ENCODE measurements at regions not wholly inside any gene's neighbourhood (a gene's known extent, or its start where the extent isn't known, plus 50 kb on each side); places are given as distances from the start of the nearest gene placed in this dataset.

DNA sequence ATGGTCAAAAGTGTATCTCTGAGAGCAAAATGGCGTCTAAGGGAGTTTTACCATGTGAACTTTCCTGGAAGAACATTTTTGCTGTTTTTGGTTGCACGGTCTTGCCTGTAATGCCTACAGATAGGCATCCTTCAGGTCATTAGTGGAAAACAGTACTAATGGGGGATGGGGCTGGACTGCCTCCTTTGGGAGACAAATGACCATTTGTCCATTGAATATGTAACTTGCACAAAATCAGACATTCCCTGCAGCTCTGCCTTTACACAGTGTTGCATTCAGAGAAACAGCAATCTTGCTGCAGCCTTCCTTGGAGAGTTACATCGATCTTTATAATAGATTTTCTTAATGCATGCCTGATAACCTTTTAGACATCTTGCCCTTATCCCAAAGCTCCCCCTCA, 138.5 kb upstream of the EGFLAM start:
- Histone ChIP-seq H3K4me1 (ENCODE audit: control insufficient read depth, insufficient read depth, low read length) (peaks cover 7% of the 10 kb centered on the region; the same call in 1 of the 2 replicates), H3K36me3 (ENCODE audit: control insufficient read depth, insufficient read depth, low read length) (no peaks in the 10 kb centered on the region), H3K27ac (ENCODE audit: low read depth, low read length) (no peak overlapping the region), H3K27me3 (ENCODE audit: control insufficient read depth, insufficient read depth, low read length) (no peaks in the 10 kb centered on the region), H3K9me3 (ENCODE audit: control insufficient read depth, insufficient read depth, low read length) (peaks cover 3% of the 10 kb centered on the region; the same call in 1 of the 2 replicates), H3K9ac (ENCODE audit: low read depth, low read length) (no peak overlapping the region), H3K4me3 (ENCODE audit: low read depth, low read length) (no peak overlapping the region)

- H3K9me3 ChIP-seq (ENCODE audit: control insufficient read depth, insufficient read depth, low read length) = no peaks in the 10 kb centered on the region
- no peaks in the 10 kb centered on the region for H3K36me3 ChIP-seq (ENCODE audit: control insufficient read depth, insufficient read depth, low read length)
- peaks cover 8% of the 10 kb centered on the region; the same call in 1 of the 2 replicates for H3K4me1 ChIP-seq (ENCODE audit: control insufficient read depth, insufficient read depth, low read length)
- H3K27ac ChIP-seq (ENCODE audit: low read depth, low read length) = no peak overlapping the region
- H3K27me3 ChIP-seq (ENCODE audit: control insufficient read depth, insufficient read depth, low read length) = no peaks in the 10 kb centered on the region
- no peak overlapping the region for H3K9ac ChIP-seq (ENCODE audit: low read depth, low read length)
- no peak overlapping the region for H3K4me3 ChIP-seq (ENCODE audit: low read depth, low read length)
Measured at GRCh38 chr5:38117784-38118479, 140.4 kb upstream of the EGFLAM start.

DNA sequence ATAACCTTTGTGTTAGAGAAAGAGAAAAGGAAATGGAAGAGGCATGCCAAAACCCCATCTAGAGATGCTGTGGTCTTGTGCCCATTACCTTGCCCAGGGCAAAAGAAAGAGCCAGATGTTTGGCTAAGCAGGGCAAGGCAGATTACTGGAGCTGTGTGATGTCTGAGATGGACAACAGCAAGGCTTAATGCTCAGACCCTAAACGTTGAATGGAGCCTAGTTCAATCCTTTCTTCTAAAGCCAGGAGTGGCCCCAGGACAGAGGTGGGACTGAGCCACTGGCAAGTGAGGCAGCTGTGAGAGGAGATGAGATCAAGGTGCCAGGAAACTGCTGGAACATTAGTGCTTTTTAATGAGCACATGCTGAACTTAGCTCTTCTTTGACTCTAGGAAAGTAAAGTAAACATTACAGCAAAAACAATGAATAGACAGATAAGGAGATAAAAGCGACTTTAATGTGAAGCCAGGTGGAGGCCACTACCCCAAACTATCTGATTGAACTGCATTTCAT, 143.0 kb upstream of the EGFLAM start:
- H3K36me3 ChIP-seq (ENCODE audit: control insufficient read depth, insufficient read depth, low read length) = no peaks in the 10 kb centered on the region
- H3K4me1 ChIP-seq (ENCODE audit: control insufficient read depth, insufficient read depth, low read length) = peaks cover 8% of the 10 kb centered on the region; the same call in 1 of the 2 replicates
- no peaks in the 10 kb centered on the region for H3K27me3 ChIP-seq (ENCODE audit: control insufficient read depth, insufficient read depth, low read length)
- no peak overlapping the region for H3K4me3 ChIP-seq (ENCODE audit: low read depth, low read length)
- no peaks in the 10 kb centered on the region for H3K9me3 ChIP-seq (ENCODE audit: control insufficient read depth, insufficient read depth, low read length)
- no peak overlapping the region for H3K9ac ChIP-seq (ENCODE audit: low read depth, low read length)
- H3K27ac ChIP-seq (ENCODE audit: low read depth, low read length) = no peak overlapping the region

DNA sequence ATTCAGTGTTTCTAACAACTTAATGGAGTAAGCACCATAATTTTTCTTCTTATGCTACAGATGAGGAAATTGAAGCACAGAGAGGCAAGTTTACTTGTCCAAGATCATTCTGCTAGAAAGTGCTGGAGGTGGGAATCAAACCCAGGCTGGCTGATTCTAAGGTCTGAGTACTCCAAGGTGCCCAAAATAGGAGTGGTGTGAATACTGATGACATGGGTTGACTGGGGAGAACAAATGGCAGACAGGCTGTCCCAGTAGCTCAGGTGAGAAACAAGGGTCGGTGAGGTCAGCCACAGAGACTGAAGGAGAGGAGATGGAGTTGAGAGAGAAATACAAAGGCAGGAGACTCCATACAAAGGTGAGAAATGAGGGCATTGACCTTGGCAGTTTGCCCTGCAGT, 144.5 kb upstream of the EGFLAM start:
- H3K9ac ChIP-seq (ENCODE audit: low read depth, low read length) = no peak overlapping the region
- H3K9me3 ChIP-seq (ENCODE audit: control insufficient read depth, insufficient read depth, low read length) = no peaks in the 10 kb centered on the region
- no peak overlapping the region for H3K4me3 ChIP-seq (ENCODE audit: low read depth, low read length)
- no peaks in the 10 kb centered on the region for H3K27me3 ChIP-seq (ENCODE audit: control insufficient read depth, insufficient read depth, low read length)
- no peaks in the 10 kb centered on the region for H3K36me3 ChIP-seq (ENCODE audit: control insufficient read depth, insufficient read depth, low read length)
- peaks cover 8% of the 10 kb centered on the region; the same call in 1 of the 2 replicates for H3K4me1 ChIP-seq (ENCODE audit: control insufficient read depth, insufficient read depth, low read length)
- no peak overlapping the region for H3K27ac ChIP-seq (ENCODE audit: low read depth, low read length)

GRCh38 chr5:38113456-38113855, 144.9 kb upstream of the EGFLAM start:
- peaks cover 8% of the 10 kb centered on the region; the same call in 1 of the 2 replicates for H3K4me1 ChIP-seq (ENCODE audit: control insufficient read depth, insufficient read depth, low read length)
- no peaks in the 10 kb centered on the region for H3K27me3 ChIP-seq (ENCODE audit: control insufficient read depth, insufficient read depth, low read length)
- H3K9me3 ChIP-seq (ENCODE audit: control insufficient read depth, insufficient read depth, low read length) = no peaks in the 10 kb centered on the region
- H3K36me3 ChIP-seq (ENCODE audit: control insufficient read depth, insufficient read depth, low read length) = no peaks in the 10 kb centered on the region
- H3K4me3 ChIP-seq (ENCODE audit: low read depth, low read length) = no peak overlapping the region
- H3K27ac ChIP-seq (ENCODE audit: low read depth, low read length) = no peak overlapping the region
- no peak overlapping the region for H3K9ac ChIP-seq (ENCODE audit: low read depth, low read length)

GRCh38 chr5:38112938-38113337, 145.4 kb upstream of the EGFLAM start:
- Histone ChIP-seq H3K36me3 (ENCODE audit: control insufficient read depth, insufficient read depth, low read length) (no peaks in the 10 kb centered on the region), H3K4me3 (ENCODE audit: low read depth, low read length) (no peak overlapping the region), H3K9me3 (ENCODE audit: control insufficient read depth, insufficient read depth, low read length) (no peaks in the 10 kb centered on the region), H3K27ac (ENCODE audit: low read depth, low read length) (no peak overlapping the region), H3K4me1 (ENCODE audit: control insufficient read depth, insufficient read depth, low read length) (peaks cover 8% of the 10 kb centered on the region; the same call in 1 of the 2 replicates), H3K9ac (ENCODE audit: low read depth, low read length) (no peak overlapping the region), H3K27me3 (ENCODE audit: control insufficient read depth, insufficient read depth, low read length) (no peaks in the 10 kb centered on the region)

DNA sequence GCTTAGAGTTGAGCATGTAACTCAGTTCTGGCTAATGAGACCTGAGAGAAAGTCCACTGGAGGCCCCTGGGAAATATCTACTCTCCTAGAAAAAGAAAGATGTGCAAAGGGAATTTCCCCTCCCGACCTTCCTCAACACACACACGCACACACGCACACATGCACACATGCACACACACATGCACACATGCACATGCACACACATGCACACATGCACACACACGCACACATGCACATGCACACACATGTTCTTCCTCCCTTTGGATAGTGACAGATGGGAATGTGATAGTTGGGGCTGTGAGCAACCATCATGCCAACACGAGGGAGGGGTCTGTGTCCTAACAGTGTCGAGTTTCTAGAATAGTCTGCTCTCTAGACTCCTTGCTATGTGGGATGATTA, 148.2 kb upstream of the EGFLAM start:
- Histone ChIP-seq H3K9me3 (ENCODE audit: control insufficient read depth, insufficient read depth, low read length) (no peaks in the 10 kb centered on the region), H3K27ac (ENCODE audit: low read depth, low read length) (no peak overlapping the region), H3K9ac (ENCODE audit: low read depth, low read length) (no peak overlapping the region), H3K36me3 (ENCODE audit: control insufficient read depth, insufficient read depth, low read length) (no peaks in the 10 kb centered on the region), H3K4me3 (ENCODE audit: low read depth, low read length) (no peak overlapping the region), H3K4me1 (ENCODE audit: control insufficient read depth, insufficient read depth, low read length) (peaks cover 11% of the 10 kb centered on the region), H3K27me3 (ENCODE audit: control insufficient read depth, insufficient read depth, low read length) (0 out of 2 replicates have a peak, but pooled peaks cover 7% of the 10 kb centered on the region)

DNA sequence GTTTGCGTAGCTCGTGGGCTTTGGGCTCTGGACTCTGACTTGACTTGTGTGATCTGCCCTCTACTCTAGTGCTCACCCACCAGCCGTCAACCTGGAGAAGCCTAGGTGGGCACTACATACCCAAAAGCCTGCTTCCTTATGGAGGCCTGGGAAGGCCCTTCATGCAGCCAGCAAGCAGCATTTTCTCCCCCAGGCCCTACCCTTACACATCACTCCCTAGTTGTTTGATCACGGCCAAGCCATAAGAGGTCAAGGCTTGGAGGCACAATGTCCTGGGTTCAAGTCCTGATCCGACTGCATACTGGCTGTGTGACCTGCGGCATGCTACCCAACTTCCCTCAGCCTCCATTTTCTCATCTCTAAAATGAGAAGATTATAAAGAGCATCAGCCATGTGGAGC, 151.3 kb upstream of the EGFLAM start:
- Histone ChIP-seq H3K4me3 (ENCODE audit: low read depth, low read length) (no peak overlapping the region), H3K4me1 (ENCODE audit: control insufficient read depth, insufficient read depth, low read length) (peaks cover 19% of the 10 kb centered on the region), H3K27me3 (ENCODE audit: control insufficient read depth, insufficient read depth, low read length) (0 out of 2 replicates have a peak, but pooled peaks cover 10% of the 10 kb centered on the region), H3K36me3 (ENCODE audit: control insufficient read depth, insufficient read depth, low read length) (no peaks in the 10 kb centered on the region), H3K9me3 (ENCODE audit: control insufficient read depth, insufficient read depth, low read length) (no peaks in the 10 kb centered on the region), H3K9ac (ENCODE audit: low read depth, low read length) (no peak overlapping the region), H3K27ac (ENCODE audit: low read depth, low read length) (no peak overlapping the region)

- Histone ChIP-seq H3K4me3 (ENCODE audit: low read depth, low read length) (no peak overlapping the region), H3K9me3 (ENCODE audit: control insufficient read depth, insufficient read depth, low read length) (no peaks in the 10 kb centered on the region), H3K27me3 (ENCODE audit: control insufficient read depth, insufficient read depth, low read length) (0 out of 2 replicates have a peak, but pooled peaks cover 10% of the 10 kb centered on the region), H3K27ac (ENCODE audit: low read depth, low read length) (no peak overlapping the region), H3K36me3 (ENCODE audit: control insufficient read depth, insufficient read depth, low read length) (no peaks in the 10 kb centered on the region), H3K9ac (ENCODE audit: low read depth, low read length) (no peak overlapping the region), H3K4me1 (ENCODE audit: control insufficient read depth, insufficient read depth, low read length) (peaks cover 19% of the 10 kb centered on the region)
Measured at GRCh38 chr5:38105801-38106200, 152.6 kb upstream of the EGFLAM start.

- no peaks in the 10 kb centered on the region for H3K36me3 ChIP-seq (ENCODE audit: control insufficient read depth, insufficient read depth, low read length)
- 0 out of 2 replicates have a peak, but pooled peaks cover 10% of the 10 kb centered on the region for H3K27me3 ChIP-seq (ENCODE audit: control insufficient read depth, insufficient read depth, low read length)
- H3K4me3 ChIP-seq (ENCODE audit: low read depth, low read length) = 0 out of 2 replicates have a peak overlapping the region, but pooled peaks have one; percentile 5
- no peaks in the 10 kb centered on the region for H3K9me3 ChIP-seq (ENCODE audit: control insufficient read depth, insufficient read depth, low read length)
- H3K9ac ChIP-seq (ENCODE audit: low read depth, low read length) = no peak overlapping the region; the same call in 1 of the 2 replicates
- peak overlapping the region; percentile 63 for H3K27ac ChIP-seq (ENCODE audit: low read depth, low read length)
- H3K4me1 ChIP-seq (ENCODE audit: control insufficient read depth, insufficient read depth, low read length) = peaks cover 19% of the 10 kb centered on the region
Measured at GRCh38 chr5:38105231-38105570, 153.2 kb upstream of the EGFLAM start.

GRCh38 chr5:38104497-38105230, 153.7 kb upstream of the EGFLAM start:
- Histone ChIP-seq H3K36me3 (ENCODE audit: control insufficient read depth, insufficient read depth, low read length) (no peaks in the 10 kb centered on the region), H3K27ac (ENCODE audit: low read depth, low read length) (peak overlapping the region; percentile 63), H3K4me1 (ENCODE audit: control insufficient read depth, insufficient read depth, low read length) (peaks cover 19% of the 10 kb centered on the region), H3K9me3 (ENCODE audit: control insufficient read depth, insufficient read depth, low read length) (no peaks in the 10 kb centered on the region), H3K27me3 (ENCODE audit: control insufficient read depth, insufficient read depth, low read length) (0 out of 2 replicates have a peak, but pooled peaks cover 10% of the 10 kb centered on the region), H3K9ac (ENCODE audit: low read depth, low read length) (no peak overlapping the region; the same call in 1 of the 2 replicates), H3K4me3 (ENCODE audit: low read depth, low read length) (peak overlapping the region; percentile 5; the same call in 1 of the 2 replicates)

Measured in HUES48 (cell line).